Right cardiac atrium (tissue), 5 donors: ENCODE measurements at regions not wholly inside any gene's neighbourhood (a gene's known extent, or its start where the extent isn't known, plus 50 kb on each side); places are given as distances from the start of the nearest gene placed in this dataset.

Source experiments
- ATAC-seq, 2 donors: fragments of 200-7000 bp; cut with Tn5 transposase; one replicate each; pipeline versions ENCODE4 v1.8.0 to v1.9.1; 2020; ENCODE audit warnings: moderate library complexity in 2 of 2, mild to moderate bottlenecking in 1 of 2
- DNase-seq, 3 donors: peaks; one replicate each; pipeline ENCODE4 v3.0.0-alpha.2; 2020
- H3K27ac ChIP-seq: one replicate; pipeline ENCODE4 v1.5.1; 2013; ENCODE audit warnings: mild to moderate bottlenecking, low read length, control low read depth, moderate library complexity
- H3K27me3 ChIP-seq: one replicate; pipeline ENCODE4 v1.6.1; 2013; ENCODE audit not compliant: control insufficient read depth, insufficient read depth
- H3K4me1 ChIP-seq: one replicate; pipeline ENCODE4 v1.6.1; 2013; ENCODE audit warnings: low read length; ENCODE audit not compliant: control insufficient read depth, insufficient read depth
- H3K4me3 ChIP-seq: one replicate; pipeline ENCODE4 v1.5.1; 2013; ENCODE audit warnings: low read length, control low read depth
- H3K9me3 ChIP-seq: one replicate; pipeline ENCODE4 v1.6.1; 2013; ENCODE audit warnings: low read length; ENCODE audit not compliant: control insufficient read depth
- WGBS: extraction: QIAGEN DNeasy Blood & Tissue Kit; methylation state at CpG from one replicate; pipeline ENCODE4 v1.1.7; 2013; 5-methylcytosine and 5-hydroxymethylcytosine counted together
- intact Hi-C, 4 donors: fragments of 100-400 bp; cut with DNase I; formaldehyde crosslinking; loops; one replicate each; pipeline versions ENCODE4 v1.11.0 to v1.14.0; 2022 to 2023
- donor health status: healthy with polysubstance abuse.
- donor health status: DM: no; HTN: yes; CAD: no.
- donor health status: DM: no; HTN: no; CAD: no.
- donor health status: DM: no; HTN: yes; CAD: no; lungs with severe emphysema.
- donor health status: DM: yes; HTN: yes; CAD: no.

- WGBS, result 73% methylated on average over 3 of the region's 3 CpGs
- H3K9me3 ChIP-seq, result no peaks in the 10 kb centered on the region
- intact Hi-C loops, result no loop called here
- H3K4me1 ChIP-seq, result no peaks in the 10 kb centered on the region
- no peak overlapping the region for H3K27ac ChIP-seq
- no peak for DNase-seq
- no peak overlapping the region for H3K4me3 ChIP-seq
- H3K27me3 ChIP-seq, result no peaks in the 10 kb centered on the region
- ATAC-seq, result no peak
These were observed 455.5 kb downstream of the TTLL7 start for GRCh38 chr1:83543222-83543973.

DNA sequence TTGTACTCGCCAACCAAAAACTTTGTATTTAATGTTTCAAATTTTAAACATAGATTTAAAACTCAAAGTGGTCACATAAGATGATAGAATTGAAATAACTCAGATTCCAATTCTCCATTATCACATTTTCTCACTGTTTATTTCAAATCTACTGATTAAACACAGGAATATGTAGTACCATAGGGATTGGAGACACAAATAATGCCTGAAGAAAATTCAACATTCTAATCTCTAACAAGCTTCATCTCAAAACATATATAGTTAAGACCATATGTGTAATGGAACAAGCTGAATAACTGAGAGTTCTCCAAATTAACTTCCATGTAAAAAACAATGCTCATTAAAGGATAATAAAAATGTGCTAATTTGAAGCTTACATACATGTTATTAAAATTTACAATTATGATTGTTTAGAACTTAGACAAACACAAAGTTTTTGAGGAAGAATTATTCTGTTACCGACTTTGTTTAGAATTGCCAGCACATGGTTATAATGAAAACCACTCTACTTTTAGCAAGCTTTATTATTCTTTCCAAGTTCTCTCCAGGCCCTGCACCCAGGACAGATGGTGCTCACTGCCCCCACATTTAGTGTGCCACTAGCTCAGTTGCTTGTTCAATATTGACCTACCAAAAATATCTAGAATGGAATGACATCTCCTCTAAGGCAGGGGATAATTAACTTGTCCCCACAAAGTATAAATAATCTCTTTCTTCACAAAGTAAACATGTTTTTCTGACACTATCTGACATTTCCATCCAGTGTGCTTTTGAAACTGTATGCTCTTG is 467.2 kb downstream of the TTLL7 start:
- H3K4me3 ChIP-seq, result no peak overlapping the region
- H3K27me3 ChIP-seq, result no peaks in the 10 kb centered on the region
- ATAC-seq (no peak), DNase-seq (no peak)
- no peaks in the 10 kb centered on the region for H3K4me1 ChIP-seq
- WGBS, result 90% methylated on average over 2 of the region's 2 CpGs
- H3K27ac ChIP-seq, result no peak overlapping the region
- H3K9me3 ChIP-seq, result no peaks in the 10 kb centered on the region
- intact Hi-C loops, result no loop called here

- no peak overlapping the region for H3K27ac ChIP-seq
- no peaks in the 10 kb centered on the region for H3K27me3 ChIP-seq
- H3K4me3 ChIP-seq, result no peak overlapping the region
- intact Hi-C loops, result no loop called here
- ATAC-seq (no peak), DNase-seq (no peak)
- no peaks in the 10 kb centered on the region for H3K9me3 ChIP-seq
- 95% methylated on average over 8 of the region's 8 CpGs for WGBS
- no peaks in the 10 kb centered on the region for H3K4me1 ChIP-seq
These were observed 468.4 kb downstream of the TTLL7 start for GRCh38 chr1:83530506-83530905.

DNA sequence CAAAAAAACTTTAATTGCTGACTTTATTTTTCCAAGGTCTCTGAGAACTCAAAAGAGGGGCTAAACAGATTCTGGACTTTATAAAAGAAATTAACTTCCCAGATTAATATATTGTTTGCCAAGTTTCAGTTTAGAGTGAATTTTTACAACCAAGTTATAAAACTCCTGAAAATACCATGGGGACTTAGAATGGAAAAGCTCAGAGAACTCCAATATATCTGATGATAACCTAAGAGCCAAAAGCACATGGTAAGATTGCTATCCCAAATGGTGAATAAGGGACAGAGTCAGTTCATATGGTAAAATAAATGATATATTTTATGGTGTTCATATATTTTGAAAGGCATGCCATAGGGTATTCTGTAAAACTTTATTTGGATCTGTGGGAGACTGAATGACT is 470.9 kb downstream of the TTLL7 start:
- H3K27me3 ChIP-seq, result no peaks in the 10 kb centered on the region
- ATAC-seq (no peak), DNase-seq (no peak)
- intact Hi-C loops, result no loop called here
- H3K27ac ChIP-seq, result no peak overlapping the region
- H3K9me3 ChIP-seq, result no peaks in the 10 kb centered on the region
- H3K4me1 ChIP-seq, result no peaks in the 10 kb centered on the region
- H3K4me3 ChIP-seq, result no peak overlapping the region

GRCh38 chr1:83520797-83521196 is 478.1 kb downstream of the TTLL7 start:
- intact Hi-C loops, result no loop called here
- no peaks in the 10 kb centered on the region for H3K9me3 ChIP-seq
- WGBS, result 37% methylated on average over 1 of the region's 1 CpG
- DNase-seq, result no peak
- no peaks in the 10 kb centered on the region for H3K4me1 ChIP-seq
- no peak overlapping the region for H3K27ac ChIP-seq
- H3K27me3 ChIP-seq, result no peaks in the 10 kb centered on the region
- no peak for ATAC-seq
- H3K4me3 ChIP-seq, result no peak overlapping the region

DNA sequence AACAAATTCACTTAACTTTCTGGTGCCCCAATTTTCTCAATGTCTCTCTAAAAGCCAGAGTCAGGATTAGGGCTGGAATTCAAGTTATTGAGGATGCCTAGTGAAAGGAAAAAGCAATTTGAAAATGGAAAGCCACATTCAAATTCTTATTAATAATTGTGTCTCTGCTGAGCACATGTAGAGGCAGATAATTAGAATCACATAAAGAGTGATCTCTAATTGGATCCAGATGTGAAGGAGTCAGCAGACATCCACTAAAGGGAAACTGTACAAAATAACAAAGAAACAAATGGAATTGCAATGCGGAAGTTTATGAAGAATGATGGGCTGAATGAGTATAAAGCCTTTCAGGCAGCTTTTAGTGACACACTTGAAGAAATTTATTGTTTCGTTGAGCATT is 482.6 kb downstream of the TTLL7 start:
- no peak for DNase-seq
- no peaks in the 10 kb centered on the region for H3K4me1 ChIP-seq
- H3K27me3 ChIP-seq, result no peaks in the 10 kb centered on the region
- no peak overlapping the region for H3K4me3 ChIP-seq
- intact Hi-C loops, result no loop called here
- WGBS, result 93% methylated on average over 2 of the region's 2 CpGs
- H3K9me3 ChIP-seq, result no peaks in the 10 kb centered on the region
- no peak overlapping the region for H3K27ac ChIP-seq
- ATAC-seq, result no peak

- intact Hi-C loops, result no loop called here
- no peaks in the 10 kb centered on the region for H3K27me3 ChIP-seq
- H3K4me1 ChIP-seq, result peaks cover 2% of the 10 kb centered on the region
- no peak overlapping the region for H3K27ac ChIP-seq
- WGBS, result 73% methylated on average over 6 of the region's 6 CpGs
- ATAC-seq (no peak), DNase-seq (no peak)
- no peaks in the 10 kb centered on the region for H3K9me3 ChIP-seq
- no peak overlapping the region for H3K4me3 ChIP-seq
These were observed 483.3 kb downstream of the TTLL7 start for GRCh38 chr1:83515578-83516154.

- ATAC-seq (no peak), DNase-seq (no peak)
- intact Hi-C loops, result no loop called here
- H3K27me3 ChIP-seq, result no peaks in the 10 kb centered on the region
- H3K4me1 ChIP-seq, result peaks cover 2% of the 10 kb centered on the region
- H3K9me3 ChIP-seq, result no peaks in the 10 kb centered on the region
- no peak overlapping the region for H3K4me3 ChIP-seq
- no peak overlapping the region for H3K27ac ChIP-seq
- WGBS, result 83% methylated on average over 2 of the region's 2 CpGs
These were observed 486.3 kb downstream of the TTLL7 start for GRCh38 chr1:83512373-83513193.

DNA sequence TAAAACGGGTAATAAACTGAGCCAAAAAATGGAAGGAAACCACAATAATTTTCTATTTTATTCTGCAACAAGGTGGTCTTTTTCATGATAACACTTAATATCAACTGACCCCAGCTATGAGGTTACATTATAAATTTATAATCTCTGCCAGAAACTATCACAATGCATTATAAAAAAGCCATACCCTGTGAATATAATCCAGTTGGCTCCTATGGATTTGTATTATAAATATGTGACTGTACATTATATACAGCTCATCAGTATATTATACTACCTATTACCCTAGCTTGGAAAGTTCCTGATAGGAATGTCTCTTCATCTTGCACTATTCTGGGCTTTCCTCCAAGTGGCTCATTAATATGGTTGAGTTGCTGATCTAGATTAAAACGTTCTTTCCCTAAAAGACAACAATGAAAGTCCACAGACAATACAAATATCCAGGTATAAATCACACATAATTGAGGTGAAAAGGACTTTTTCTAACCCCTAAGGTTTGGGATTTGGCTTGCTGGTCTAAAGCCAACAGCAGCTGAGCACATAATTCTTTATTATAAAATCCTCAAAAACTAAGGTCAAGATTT is 487.7 kb downstream of the TTLL7 start:
- H3K27me3 ChIP-seq, result no peaks in the 10 kb centered on the region
- no peak overlapping the region for H3K4me3 ChIP-seq
- no peak for DNase-seq
- intact Hi-C loops, result no loop called here
- 54% methylated on average over 2 of the region's 2 CpGs for WGBS
- no peaks in the 10 kb centered on the region for H3K9me3 ChIP-seq
- H3K4me1 ChIP-seq, result peaks cover 2% of the 10 kb centered on the region
- ATAC-seq, result no peak
- no peak overlapping the region for H3K27ac ChIP-seq

DNA sequence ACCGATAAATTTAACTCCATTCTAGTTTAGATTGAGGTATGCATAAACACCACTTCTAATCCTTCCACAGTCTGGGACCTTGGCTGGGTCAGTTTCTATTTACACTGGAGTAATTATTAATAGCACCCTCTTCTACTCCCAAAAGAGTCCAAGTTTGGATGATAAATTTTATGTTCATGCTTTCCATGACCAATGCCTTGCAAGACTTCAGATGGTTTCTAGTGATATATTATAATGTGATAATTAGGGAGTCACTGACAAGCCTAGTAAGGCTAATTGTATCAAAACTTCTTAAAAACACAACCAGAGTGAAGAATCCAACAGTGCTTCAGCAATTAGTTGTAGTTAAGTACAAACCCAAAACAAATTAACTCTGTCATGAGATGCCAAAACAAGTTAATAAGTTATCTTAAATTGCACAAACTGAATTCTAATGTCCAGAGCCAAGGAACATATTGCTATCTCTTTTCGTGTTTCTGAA is 489.6 kb downstream of the TTLL7 start:
- H3K27ac ChIP-seq, result no peak overlapping the region
- ATAC-seq, result peak in 1 of 2 donors; percentile 64

More for the DNA sequence above, 489.6 kb downstream of the TTLL7 start:
- H3K9me3 ChIP-seq, result no peaks in the 10 kb centered on the region
- intact Hi-C loops, result no loop called here
- no peak for DNase-seq
- H3K4me1 ChIP-seq, result peaks cover 2% of the 10 kb centered on the region
- H3K4me3 ChIP-seq, result no peak overlapping the region
- H3K27me3 ChIP-seq, result no peaks in the 10 kb centered on the region
- WGBS, result 35% methylated on average over 2 of the region's 2 CpGs
